Activated B cell treated with CpG ODN at 0.5 μM for 24 hours (primary cell): ENCODE measurements at regions not wholly inside any gene's neighbourhood (a gene's known extent, or its start where the extent isn't known, plus 50 kb on each side); places are given as distances from the start of the nearest gene placed in this dataset.

Experiments used
- ATAC-seq: fragments of 200-7000 bp; cut with Tn5 transposase; one replicate; pipeline ENCODE4 v1.10.0; 2021; ENCODE audit warnings: low read depth, mild to moderate bottlenecking, moderate library complexity
- CTCF ChIA-PET: fragments of 350-600 bp; sonication (Branson Sonifier 250); formaldehyde crosslinking; loops from one replicate; lab custom pipeline; 2021; ENCODE audit warnings: antibody characterized with exemption; lab: Charles Lee
- POLR2A ChIA-PET: fragments of 350-600 bp; sonication (Branson Sonifier 250); formaldehyde crosslinking; loops from one replicate; lab custom pipeline; 2021; ENCODE audit warnings: antibody characterized with exemption; lab: Charles Lee
- DNase-seq: peaks from one replicate; pipeline ENCODE4 v3.0.0; 2022
- H3K27ac Mint-ChIP-seq: one replicate; pipeline ENCODE4 v1.8.0; 2020; ENCODE audit warnings: mixed read lengths
- H3K27me3 Mint-ChIP-seq: one replicate; pipeline ENCODE4 v1.8.0; 2021; ENCODE audit warnings: mixed read lengths
- H3K36me3 Mint-ChIP-seq: one replicate; pipeline ENCODE4 v1.8.0; 2021; ENCODE audit warnings: low read depth, mixed read lengths
- H3K4me1 Mint-ChIP-seq: one replicate; pipeline ENCODE4 v1.8.0; 2021; ENCODE audit warnings: mixed read lengths
- H3K4me3 Mint-ChIP-seq: one replicate; pipeline ENCODE4 v1.8.0; 2020; ENCODE audit warnings: mild to moderate bottlenecking, mixed read lengths
- H3K9me3 Mint-ChIP-seq: one replicate; pipeline ENCODE4 v1.8.0; 2020; ENCODE audit warnings: mixed read lengths
- intact Hi-C: fragments of 100-400 bp; cut with micrococcal nuclease; formaldehyde crosslinking; loops from one replicate; pipeline ENCODE4 v1.15.1; 2024
- TF ChIP-seq, protein P1 (sequence below): fragments of 200-600 bp; IDR thresholded peaks from one replicate; pipeline ENCODE4 v1.8.0; 2022; ENCODE audit warnings: antibody characterized with exemption, mild to moderate bottlenecking

DNA sequence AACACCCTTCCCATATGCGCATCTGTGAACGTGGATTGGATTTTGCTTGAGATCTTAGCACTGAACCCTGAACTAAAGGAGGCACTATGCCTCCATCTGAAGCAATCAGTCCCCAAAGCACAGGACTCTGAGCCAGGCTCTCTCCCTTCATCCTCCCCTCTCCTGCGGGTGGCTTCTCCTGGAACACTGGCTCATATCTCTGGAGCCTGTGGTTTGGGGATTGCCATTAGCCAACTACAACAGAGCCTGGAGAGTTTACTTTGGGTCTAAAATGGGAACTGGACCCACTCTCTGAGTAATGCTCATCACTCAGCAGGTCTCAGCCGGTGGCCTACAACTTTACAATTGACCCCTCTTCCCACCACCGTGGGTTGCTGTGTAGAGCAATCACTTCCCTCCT is 190.8 kb upstream of the HES1 start:
- Mint-ChIP-seq H3K4me3 (no peak overlapping the region), H3K9me3 (no peaks in the 10 kb centered on the region), H3K4me1 (no peaks in the 10 kb centered on the region), H3K27me3 (peaks cover 9% of the 10 kb centered on the region), H3K27ac (no peak overlapping the region), H3K36me3 (no peaks in the 10 kb centered on the region)
- DNase-seq (no peak), ATAC-seq (no peak)
- intact Hi-C loops, result no loop called here
- CTCF ChIA-PET, result no interaction called here
- POLR2A ChIA-PET, result no interaction called here
- TF ChIP-seq, protein P1, sequence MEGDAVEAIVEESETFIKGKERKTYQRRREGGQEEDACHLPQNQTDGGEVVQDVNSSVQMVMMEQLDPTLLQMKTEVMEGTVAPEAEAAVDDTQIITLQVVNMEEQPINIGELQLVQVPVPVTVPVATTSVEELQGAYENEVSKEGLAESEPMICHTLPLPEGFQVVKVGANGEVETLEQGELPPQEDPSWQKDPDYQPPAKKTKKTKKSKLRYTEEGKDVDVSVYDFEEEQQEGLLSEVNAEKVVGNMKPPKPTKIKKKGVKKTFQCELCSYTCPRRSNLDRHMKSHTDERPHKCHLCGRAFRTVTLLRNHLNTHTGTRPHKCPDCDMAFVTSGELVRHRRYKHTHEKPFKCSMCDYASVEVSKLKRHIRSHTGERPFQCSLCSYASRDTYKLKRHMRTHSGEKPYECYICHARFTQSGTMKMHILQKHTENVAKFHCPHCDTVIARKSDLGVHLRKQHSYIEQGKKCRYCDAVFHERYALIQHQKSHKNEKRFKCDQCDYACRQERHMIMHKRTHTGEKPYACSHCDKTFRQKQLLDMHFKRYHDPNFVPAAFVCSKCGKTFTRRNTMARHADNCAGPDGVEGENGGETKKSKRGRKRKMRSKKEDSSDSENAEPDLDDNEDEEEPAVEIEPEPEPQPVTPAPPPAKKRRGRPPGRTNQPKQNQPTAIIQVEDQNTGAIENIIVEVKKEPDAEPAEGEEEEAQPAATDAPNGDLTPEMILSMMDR, result no peak

DNA sequence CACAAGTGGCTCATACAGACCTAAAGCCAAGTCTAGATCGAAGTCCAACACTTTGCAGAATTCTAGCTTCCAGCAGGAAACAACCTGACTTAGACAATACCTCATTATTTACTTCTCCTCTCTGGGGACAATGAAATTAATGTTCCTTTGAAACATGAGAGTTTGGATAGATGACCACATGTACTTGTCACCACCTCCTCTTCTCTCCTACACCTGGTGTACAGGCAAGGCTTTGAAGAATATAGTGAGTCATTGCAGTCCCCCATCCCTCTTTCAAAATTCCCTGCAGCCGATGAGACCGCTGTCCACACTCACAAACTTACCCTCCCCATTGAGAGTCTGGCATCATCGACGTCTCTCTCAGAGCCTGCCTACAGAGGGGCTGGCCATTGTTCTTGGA is 189.0 kb upstream of the HES1 start:
- no peak for ATAC-seq
- H3K27me3 Mint-ChIP-seq, result peaks cover 9% of the 10 kb centered on the region
- H3K27ac Mint-ChIP-seq, result no peak overlapping the region
- no peaks in the 10 kb centered on the region for H3K4me1 Mint-ChIP-seq
- DNase-seq, result no peak
- intact Hi-C loops, result no loop called here
- TF ChIP-seq, protein P1, result no peak
- no peaks in the 10 kb centered on the region for H3K9me3 Mint-ChIP-seq
- no peak overlapping the region for H3K4me3 Mint-ChIP-seq
- CTCF ChIA-PET, result no interaction called here
- no peaks in the 10 kb centered on the region for H3K36me3 Mint-ChIP-seq
- POLR2A ChIA-PET, result no interaction called here

DNA sequence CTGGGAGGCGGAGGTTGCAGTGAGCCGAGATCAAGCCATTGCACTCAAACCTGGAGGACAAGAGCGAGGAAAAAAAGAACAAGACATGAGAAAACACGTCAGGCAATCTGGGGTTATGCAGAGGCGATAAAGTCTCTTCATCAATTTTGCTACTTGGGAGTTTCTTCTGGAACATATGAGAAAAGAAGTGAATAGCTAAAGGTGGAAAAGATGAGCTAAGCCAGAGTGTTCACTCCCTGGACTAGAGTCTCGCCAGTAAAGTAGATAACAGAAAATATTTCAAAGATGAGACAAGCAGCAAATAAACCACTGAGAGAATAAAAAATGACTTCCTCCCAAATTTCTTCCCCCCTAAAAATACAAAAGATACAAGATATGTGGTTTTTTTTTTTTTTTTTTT is 188.4 kb upstream of the HES1 start:
- H3K27me3 Mint-ChIP-seq, result peaks cover 9% of the 10 kb centered on the region
- intact Hi-C loops, result no loop called here
- TF ChIP-seq, protein P1, result no peak
- ChIA-PET CTCF (no interaction called here), POLR2A (no interaction called here)
- no peak overlapping the region for H3K4me3 Mint-ChIP-seq
- H3K27ac Mint-ChIP-seq, result no peak overlapping the region
- H3K36me3 Mint-ChIP-seq, result no peaks in the 10 kb centered on the region
- no peaks in the 10 kb centered on the region for H3K9me3 Mint-ChIP-seq
- no peak for ATAC-seq
- no peaks in the 10 kb centered on the region for H3K4me1 Mint-ChIP-seq
- DNase-seq, result no peak

DNA sequence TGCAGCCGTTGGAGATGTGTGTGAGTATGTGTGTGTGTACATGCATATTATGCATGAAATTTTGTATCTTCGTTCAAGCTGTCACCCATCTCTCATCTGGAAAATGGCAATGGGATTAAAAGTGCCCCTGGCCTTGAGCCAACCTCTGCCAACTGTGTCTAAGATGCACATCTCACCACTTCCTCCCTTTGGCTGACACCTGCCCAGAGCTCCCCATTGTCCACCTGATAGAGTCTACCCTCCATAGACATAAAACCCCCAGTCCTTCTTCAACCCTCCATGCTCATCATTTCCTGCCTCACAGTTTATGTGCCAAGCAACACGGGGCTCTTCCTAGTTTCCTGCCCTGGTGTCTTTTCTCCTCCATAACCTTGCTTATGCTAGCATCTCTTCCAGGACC is 187.5 kb upstream of the HES1 start:
- H3K36me3 Mint-ChIP-seq, result no peaks in the 10 kb centered on the region
- H3K4me1 Mint-ChIP-seq, result no peaks in the 10 kb centered on the region
- DNase-seq (no peak), ATAC-seq (no peak)
- no peak overlapping the region for H3K27ac Mint-ChIP-seq
- H3K9me3 Mint-ChIP-seq, result peaks cover 1% of the 10 kb centered on the region
- POLR2A ChIA-PET, result no interaction called here
- CTCF ChIA-PET, result interaction anchor here (1.4 kb wide), 1 partner anchor 189 kb away, joined by 7 read pairs; no protein-coding TSS in a partner anchor
- no peak overlapping the region for H3K4me3 Mint-ChIP-seq
- peaks cover 9% of the 10 kb centered on the region for H3K27me3 Mint-ChIP-seq
- TF ChIP-seq, protein P1, result no peak
- intact Hi-C loops, result no loop called here

DNA sequence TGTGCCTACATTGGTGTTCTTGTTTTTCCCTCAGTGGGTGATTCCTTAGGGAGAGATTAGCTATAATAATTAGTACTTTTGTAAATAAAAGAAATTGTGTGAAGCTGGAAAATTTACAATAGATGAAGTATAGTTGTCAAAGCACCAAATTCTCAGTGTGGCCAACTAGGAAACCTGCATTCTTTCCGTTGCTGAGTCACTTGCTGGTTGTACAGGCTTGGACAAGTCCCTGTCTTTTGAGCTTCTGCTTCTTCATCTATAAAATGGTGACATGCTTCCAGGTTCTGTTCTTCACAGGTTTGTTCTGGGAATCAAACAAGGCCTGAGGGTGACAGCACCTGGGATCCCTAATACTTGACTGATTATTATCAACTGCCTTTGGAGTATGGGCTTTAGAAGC is 184.1 kb upstream of the HES1 start:
- peaks cover 6% of the 10 kb centered on the region for H3K27me3 Mint-ChIP-seq

More for the DNA sequence above, 184.1 kb upstream of the HES1 start:
- intact Hi-C loops, result no loop called here
- Mint-ChIP-seq H3K4me3 (no peak overlapping the region), H3K9me3 (peaks cover 12% of the 10 kb centered on the region), H3K36me3 (peaks cover 3% of the 10 kb centered on the region), H3K4me1 (no peaks in the 10 kb centered on the region), H3K27ac (no peak overlapping the region)
- no peak for DNase-seq
- no peak for ATAC-seq
- TF ChIP-seq, protein P1, result no peak
- ChIA-PET POLR2A (no interaction called here), CTCF (interaction anchor here (1.0 kb wide), 1 partner anchor 186 kb away, joined by 3 read pairs; no protein-coding TSS in a partner anchor)
